ENCODE measurements at regions not wholly inside any gene's neighbourhood (a gene's known extent, or its start where the extent isn't known, plus 50 kb on each side); places are given as distances from the start of the nearest gene placed in this dataset.

DNA sequence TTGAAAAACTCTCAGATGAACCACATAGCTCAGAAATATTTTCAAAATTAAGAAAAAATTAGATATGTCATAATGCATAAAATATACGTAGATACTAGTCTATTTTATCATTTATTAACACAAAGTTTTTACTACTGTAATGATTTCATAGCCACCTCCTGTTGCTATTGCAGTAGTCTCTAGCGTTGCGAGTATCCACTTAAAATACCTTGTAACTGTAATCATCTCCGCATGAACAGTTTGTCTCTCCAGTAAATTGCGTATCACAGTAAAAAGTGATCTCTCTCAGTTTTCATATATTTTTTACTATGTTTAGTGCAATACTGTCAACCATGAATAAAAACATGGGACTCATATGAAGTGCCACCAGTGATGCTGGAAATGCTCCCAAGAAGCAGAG lies 417.9 kb upstream of the ZNF462 start:
- H3K4me3 ChIP-seq (ENCODE audit: extremely low read depth in 1 of 4, insufficient read depth in 2 of 4, low read depth in 3 of 4, low read length in 4 of 4), result no peak overlapping the region
- H3K27me3 ChIP-seq (replicated peaks in 1 of 4; ENCODE audit: control insufficient read depth in 3 of 4, extremely low read depth in 1 of 4, insufficient read depth in 3 of 4, low read length in 3 of 4), result no peaks in the 10 kb centered on the region
- H3K18ac ChIP-seq (ENCODE audit: extremely low read depth, low read length), result no peak overlapping the region
- POLR2A ChIA-PET (ENCODE audit: partially characterized antibody), result no interaction called here
- H2AK5ac ChIP-seq (ENCODE audit: low read depth, low read length), result no peak overlapping the region
- DNase-seq (ENCODE audit: low read depth in 1 of 2, low spot score in 2 of 2), result no peak
- no peak overlapping the region for H4K8ac ChIP-seq (ENCODE audit: extremely low read depth, insufficient read depth, low read length)
- no peaks in the 10 kb centered on the region; a peak in 1 of 4 replicates for H3K9me3 ChIP-seq (ENCODE audit: insufficient read depth in 2 of 2, low read depth in 1 of 2, low read length in 1 of 2)
- no peak overlapping the region for H2AFZ ChIP-seq (ENCODE audit: low read length)
- no peak for TF ChIP-seq CTBP2 (IDR thresholded peaks at IDR 0.05; ENCODE audit: borderline replicate concordance, insufficient read depth, insufficient read length, low read length)
- TF ChIP-seq TBP (IDR thresholded peaks at IDR 0.05; ENCODE audit: low read depth, low read length), result no peak
- no peak for TF ChIP-seq BCL11A (IDR thresholded peaks at IDR 0.05; ENCODE audit: low read depth in 2 of 2, low read length in 2 of 2)
- no peak for TF ChIP-seq CREB1 (IDR thresholded peaks at IDR 0.05)
- no peak for TF ChIP-seq RFX5 (IDR thresholded peaks at IDR 0.05; ENCODE audit: borderline replicate concordance, low read depth, low read length)
- TF ChIP-seq EZH2 (IDR thresholded peaks at IDR 0.05; ENCODE audit: low read depth, low read length, severe bottlenecking), result no peak
- no peak for TF ChIP-seq MAX (IDR thresholded peaks at IDR 0.05)
- no peak for TF ChIP-seq RAD21 (IDR thresholded peaks at IDR 0.05 in 1 of 2, conservative IDR thresholded peaks at IDR 0.05 in 1 of 2; ENCODE audit: low read depth in 2 of 2, low read length in 2 of 2)
- no peak for TF ChIP-seq SP2 (IDR thresholded peaks at IDR 0.05; ENCODE audit: low read length)
- no peak for TF ChIP-seq TEAD4 (IDR thresholded peaks at IDR 0.05; ENCODE audit: low read depth, low read length)
- no peak for TF ChIP-seq POU5F1 (IDR thresholded peaks at IDR 0.05; ENCODE audit: low read depth, low read length)
- no peak for TF ChIP-seq SRF (IDR thresholded peaks at IDR 0.05; ENCODE audit: low read depth, low read length)
- no peak for TF ChIP-seq SIX5 (IDR thresholded peaks at IDR 0.05; ENCODE audit: low read depth, low read length)
- H4K5ac ChIP-seq (ENCODE audit: insufficient read length, low read depth, low read length), result no peak overlapping the region
- WGBS, 2 experiments (ENCODE audit: extremely low coverage in 1 of 2, insufficient coverage in 1 of 2, insufficient read length in 1 of 2, insufficient replicate concordance in 2 of 2, low coverage in 1 of 2, low lambda C conversion rate in 2 of 2, missing lambda C conversion rate in 1 of 2), result 96% methylated on average over 5 of the region's 5 CpGs; no CpG with 5 or more reads in 1 of the 2 experiments
- H3K56ac ChIP-seq (replicated peaks; ENCODE audit: insufficient read length, low read depth, low read length), result no peak overlapping the region
- FAIRE-seq, result no peak
- H3K23me2 ChIP-seq (ENCODE audit: low read depth, low read length), result no peaks in the 10 kb centered on the region
- no peak overlapping the region for H3K4ac ChIP-seq (replicated peaks; ENCODE audit: insufficient read length, low read depth, low read length)
- H3K9ac ChIP-seq (replicated peaks in 1 of 4; ENCODE audit: extremely low read depth in 1 of 4, low read depth in 3 of 4, low read length in 3 of 4), result no peak overlapping the region
- H4K91ac ChIP-seq (replicated peaks; ENCODE audit: insufficient read length, low read length), result no peak overlapping the region
- CTCF ChIA-PET (ENCODE audit: partially characterized antibody), result interaction anchor here (1.5 kb wide), 1 partner anchor 31 kb away, joined by 3 read pairs; no protein-coding TSS in a partner anchor
- no peak overlapping the region for H3K23ac ChIP-seq (ENCODE audit: insufficient read length)
- no peak overlapping the region for H2BK15ac ChIP-seq (ENCODE audit: low read length)
- no peaks in the 10 kb centered on the region for H3K79me2 ChIP-seq (ENCODE audit: control insufficient read depth in 1 of 2, insufficient read depth in 2 of 2, low read length in 2 of 2)
- no peaks in the 10 kb centered on the region for H3K79me1 ChIP-seq (ENCODE audit: low read depth, low read length)
- no peaks in the 10 kb centered on the region for H3K4me1 ChIP-seq (replicated peaks in 1 of 4; ENCODE audit: control insufficient read depth in 3 of 4, insufficient read depth in 4 of 4, low read length in 3 of 4)
- H3K4me2 ChIP-seq (ENCODE audit: insufficient read depth in 1 of 2, low read depth in 2 of 2, low read length in 2 of 2), result no peak overlapping the region
- H3K36me3 ChIP-seq (ENCODE audit: control insufficient read depth in 2 of 4, insufficient read depth in 4 of 4, low read length in 3 of 4), result no peaks in the 10 kb centered on the region
- H2BK20ac ChIP-seq (ENCODE audit: low read length), result no peak overlapping the region
- no peak overlapping the region for H2BK12ac ChIP-seq (ENCODE audit: low read depth, low read length)
- no peak overlapping the region for H3K27ac ChIP-seq (ENCODE audit: low read depth, low read length)
- H3K14ac ChIP-seq (ENCODE audit: insufficient read length), result no peak overlapping the region
- H2BK5ac ChIP-seq (ENCODE audit: low read depth, low read length), result no peak overlapping the region
- no peak overlapping the region for H2BK120ac ChIP-seq (replicated peaks; ENCODE audit: low read depth, low read length)
- H4K20me1 ChIP-seq (replicated peaks in 1 of 2; ENCODE audit: control insufficient read depth in 1 of 2, insufficient read depth in 2 of 2, low read length in 2 of 2), result no peaks in the 10 kb centered on the region

Measured in H1 (cell line).